Loucy (cell line): ENCODE measurements at regions not wholly inside any gene's neighbourhood (a gene's known extent, or its start where the extent isn't known, plus 50 kb on each side); places are given as distances from the start of the nearest gene placed in this dataset.

Source experiments
- H2AFZ ChIP-seq: fragments of 200-600 bp; sonication (generic); 2 replicates; pipeline ENCODE4 v1.6.0; 2016; ENCODE audit warnings: antibody characterized with exemption, mild to moderate bottlenecking, low read length, moderate library complexity
- H3F3A ChIP-seq: fragments of 200-600 bp; 2 replicates; pipeline ENCODE4 v1.6.0; 2016; ENCODE audit warnings: antibody characterized with exemption, low read depth, mild to moderate bottlenecking
- H3K27me3 ChIP-seq: fragments of 200-600 bp; sonication (generic); 2 replicates; pipeline ENCODE4 v1.6.1; 2014; ENCODE audit warnings: low read length, mild to moderate bottlenecking; ENCODE audit not compliant: insufficient read depth, poor library complexity, severe bottlenecking
- H3K36me3 ChIP-seq: fragments of 200-600 bp; sonication (generic); 2 replicates; pipeline ENCODE4 v1.6.1; 2016; ENCODE audit warnings: low read length; ENCODE audit not compliant: insufficient read depth
- H3K4me1 ChIP-seq: fragments of 200-600 bp; sonication (generic); 2 replicates; pipeline ENCODE4 v1.5.1; 2014; ENCODE audit warnings: low read length, mild to moderate bottlenecking; ENCODE audit not compliant: insufficient read depth, poor library complexity, severe bottlenecking
- H3K4me2 ChIP-seq: fragments of 200-600 bp; sonication (generic); 2 replicates; pipeline ENCODE4 v1.6.0; 2014; ENCODE audit warnings: antibody characterized with exemption, low read length, low read depth, mild to moderate bottlenecking; ENCODE audit not compliant: poor library complexity, severe bottlenecking
- H3K4me3 ChIP-seq: fragments of 200-600 bp; sonication (generic); 2 replicates; pipeline ENCODE4 v1.5.1; 2014; ENCODE audit warnings: low read length, mild to moderate bottlenecking, mixed read lengths; ENCODE audit not compliant: poor library complexity, severe bottlenecking
- H3K79me2 ChIP-seq: fragments of 200-600 bp; sonication (generic); 2 replicates; pipeline ENCODE4 v1.6.1; 2014; ENCODE audit warnings: low read length; ENCODE audit not compliant: insufficient read depth
- H3K9ac ChIP-seq: fragments of 200-600 bp; sonication (generic); 2 replicates; pipeline ENCODE4 v1.6.0; 2014; ENCODE audit warnings: mild to moderate bottlenecking, low read depth, low read length, moderate library complexity; ENCODE audit not compliant: poor library complexity, severe bottlenecking
- H3K9me2 ChIP-seq: fragments of 200-600 bp; sonication (generic); replicated peaks from 2 replicates; pipeline ENCODE4 v1.6.1; 2016; ENCODE audit warnings: low read depth, low read length, mixed read lengths
- H3K9me3 ChIP-seq: fragments of 200-600 bp; sonication (generic); 2 replicates; pipeline ENCODE4 v1.6.1; 2014; ENCODE audit warnings: mild to moderate bottlenecking, antibody characterized with exemption, low read length, low read depth; ENCODE audit not compliant: insufficient read depth
- H4K20me1 ChIP-seq: fragments of 200-600 bp; sonication (generic); 2 replicates; pipeline ENCODE4 v1.6.0; 2014; ENCODE audit warnings: antibody characterized with exemption, low read length, mild to moderate bottlenecking; ENCODE audit not compliant: insufficient read depth, poor library complexity, severe bottlenecking
- CTCF ChIP-seq: fragments of 200-600 bp; sonication (generic); conservative IDR thresholded peaks from 2 replicates; pipeline ENCODE4 v1.5.1; 2014; ENCODE audit warnings: mild to moderate bottlenecking, antibody characterized with exemption, low read length
- EZH2phosphoT487 ChIP-seq: fragments of 200-600 bp; IDR thresholded peaks from 2 replicates; pipeline ENCODE4 v1.6.1; 2018; ENCODE audit warnings: antibody characterized with exemption, mild to moderate bottlenecking, moderate library complexity, borderline replicate concordance

- Histone ChIP-seq H2AFZ (no peak overlapping the region), H3K4me1 (no peaks in the 10 kb centered on the region), H3K9me3 (no peaks in the 10 kb centered on the region), H3K27me3 (no peaks in the 10 kb centered on the region), H3K4me2 (no peak overlapping the region), H3K9me2 (no peaks in the 10 kb centered on the region), H3K36me3 (no peaks in the 10 kb centered on the region), H4K20me1 (no peaks in the 10 kb centered on the region), H3F3A (no peaks in the 10 kb centered on the region), H3K9ac (no peak overlapping the region), H3K79me2 (no peaks in the 10 kb centered on the region), H3K4me3 (no peak overlapping the region)
- TF ChIP-seq CTCF (no peak), EZH2phosphoT487 (no peak)
These were observed 613.0 kb upstream of the CCNG1 start for GRCh38 chr5:162824360-162824759.

DNA sequence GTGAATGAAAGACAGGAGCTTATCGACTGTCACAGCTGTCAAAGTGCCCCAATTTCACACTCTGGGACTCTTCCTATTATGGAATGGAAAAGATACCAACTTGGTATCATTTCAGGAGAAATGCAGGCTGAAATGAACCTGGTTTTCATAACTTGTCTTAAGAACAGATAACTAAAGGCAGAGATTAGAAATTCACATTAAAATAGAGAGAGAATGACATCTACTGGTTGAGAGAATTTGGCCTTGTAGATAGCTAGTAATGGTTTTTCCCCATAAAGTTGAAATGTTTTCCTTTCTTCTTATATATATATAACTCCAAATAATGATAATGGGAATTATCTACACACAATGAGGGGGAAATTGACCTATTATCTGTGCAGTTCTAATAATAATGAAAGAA lies 600.2 kb upstream of the CCNG1 start:
- Histone ChIP-seq H3K36me3 (no peaks in the 10 kb centered on the region), H3K4me1 (no peaks in the 10 kb centered on the region), H3F3A (no peaks in the 10 kb centered on the region), H3K4me3 (no peak overlapping the region), H4K20me1 (no peaks in the 10 kb centered on the region), H3K4me2 (no peak overlapping the region), H3K79me2 (no peaks in the 10 kb centered on the region), H3K9ac (no peak overlapping the region), H3K27me3 (no peaks in the 10 kb centered on the region), H3K9me2 (no peaks in the 10 kb centered on the region), H3K9me3 (no peaks in the 10 kb centered on the region), H2AFZ (no peak overlapping the region)
- TF ChIP-seq EZH2phosphoT487 (no peak), CTCF (no peak)

DNA sequence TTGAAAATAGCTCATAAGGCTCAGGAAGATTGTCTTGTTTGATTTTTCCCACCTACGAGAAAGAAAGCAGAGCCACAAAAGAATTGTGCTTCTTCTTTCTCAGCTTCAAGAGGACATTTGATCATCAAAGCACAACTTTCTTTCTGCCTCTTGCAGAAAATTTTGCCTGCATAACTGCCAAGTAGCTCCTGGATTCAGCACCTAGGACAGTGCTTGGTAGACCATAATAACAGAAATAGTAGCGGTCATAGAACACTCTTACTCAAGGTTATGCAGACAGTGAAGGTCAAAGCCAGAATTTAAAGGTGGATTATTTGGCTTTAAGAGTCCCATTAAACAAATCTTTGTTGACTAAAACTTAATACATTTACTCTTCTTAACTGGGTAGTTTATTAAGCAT lies 594.7 kb upstream of the CCNG1 start:
- Histone ChIP-seq H3K4me1 (no peaks in the 10 kb centered on the region), H3K4me3 (no peak overlapping the region), H3K36me3 (no peaks in the 10 kb centered on the region), H3K9me3 (no peaks in the 10 kb centered on the region), H3K4me2 (no peak overlapping the region), H3K27me3 (no peaks in the 10 kb centered on the region), H3K79me2 (no peaks in the 10 kb centered on the region), H4K20me1 (no peaks in the 10 kb centered on the region), H3K9ac (no peak overlapping the region), H2AFZ (no peak overlapping the region), H3K9me2 (no peaks in the 10 kb centered on the region), H3F3A (no peaks in the 10 kb centered on the region)
- no peak for TF ChIP-seq CTCF
- TF ChIP-seq EZH2phosphoT487, result no peak
